CD4-positive, alpha-beta T cell treated with Interferon gamma for 1 hour (primary cell): ENCODE measurements at regions not wholly inside any gene's neighbourhood (a gene's known extent, or its start where the extent isn't known, plus 50 kb on each side); places are given as distances from the start of the nearest gene placed in this dataset.

Source experiments
- DNase-seq: peaks from one replicate; pipeline ENCODE4 v3.0.0-alpha.2; 2020

- no peak for DNase-seq
Observed at GRCh38 chr6:119565893-119566292, 216.3 kb upstream of the MAN1A1 start.

GRCh38 chr6:119562168-119562567 is 212.6 kb upstream of the MAN1A1 start:
- DNase-seq = no peak

GRCh38 chr6:119559586-119559985 is 210.0 kb upstream of the MAN1A1 start:
- no peak for DNase-seq

- DNase-seq = no peak
Observed at GRCh38 chr6:119557239-119557638, 207.7 kb upstream of the MAN1A1 start.

GRCh38 chr6:119552021-119552420 is 202.5 kb upstream of the MAN1A1 start:
- DNase-seq = no peak

- DNase-seq = no peak
Observed at GRCh38 chr6:119547024-119547423, 197.5 kb upstream of the MAN1A1 start.

GRCh38 chr6:119545245-119545644 is 195.7 kb upstream of the MAN1A1 start:
- no peak for DNase-seq

GRCh38 chr6:119544325-119545175 is 195.0 kb upstream of the MAN1A1 start:
- DNase-seq = no peak

GRCh38 chr6:119543332-119543731 is 193.8 kb upstream of the MAN1A1 start:
- no peak for DNase-seq

GRCh38 chr6:119542037-119542436 is 192.5 kb upstream of the MAN1A1 start:
- no peak for DNase-seq

- no peak for DNase-seq
Observed at GRCh38 chr6:119541132-119541905, 191.8 kb upstream of the MAN1A1 start.

- DNase-seq = no peak
Observed at GRCh38 chr6:119540417-119540816, 190.9 kb upstream of the MAN1A1 start.

- DNase-seq = no peak
Observed at GRCh38 chr6:119539066-119539746, 189.6 kb upstream of the MAN1A1 start.

GRCh38 chr6:119536666-119537065 is 187.1 kb upstream of the MAN1A1 start:
- no peak for DNase-seq

- DNase-seq = no peak
Observed at GRCh38 chr6:119535332-119535731, 185.8 kb upstream of the MAN1A1 start.

- no peak for DNase-seq
Observed at GRCh38 chr6:119533603-119534279, 184.2 kb upstream of the MAN1A1 start.

GRCh38 chr6:119527231-119527578 is 177.6 kb upstream of the MAN1A1 start:
- DNase-seq = no peak

- DNase-seq = no peak
Observed at GRCh38 chr6:119526561-119527230, 177.1 kb upstream of the MAN1A1 start.

- no peak for DNase-seq
Observed at GRCh38 chr6:119524410-119524809, 174.8 kb upstream of the MAN1A1 start.

GRCh38 chr6:119523556-119523955 is 174.0 kb upstream of the MAN1A1 start:
- no peak for DNase-seq

- no peak for DNase-seq
Observed at GRCh38 chr6:119521251-119521650, 171.7 kb upstream of the MAN1A1 start.

GRCh38 chr6:119517428-119517827 is 167.9 kb upstream of the MAN1A1 start:
- no peak for DNase-seq

GRCh38 chr6:119514345-119514744 is 164.8 kb upstream of the MAN1A1 start:
- no peak for DNase-seq
